Ectodermal cell (in vitro differentiated cells): ENCODE measurements at regions not wholly inside any gene's neighbourhood (a gene's known extent, or its start where the extent isn't known, plus 50 kb on each side); places are given as distances from the start of the nearest gene placed in this dataset.
"Not testable (repeated sequence)": the region's sequence is repeated elsewhere in the genome, so short reads cannot be mapped to it uniquely, and the experiment has no call there.

Experiments
- H3K27ac ChIP-seq: 2 replicates; pipeline ENCODE4 v1.7.0; 2013; ENCODE audit warnings: mild to moderate bottlenecking, low read depth, low read length; ENCODE audit not compliant: insufficient read depth, poor library complexity, severe bottlenecking
- H3K27me3 ChIP-seq: 2 replicates; pipeline ENCODE4 v1.7.0; 2013; ENCODE audit warnings: mild to moderate bottlenecking, low read length; ENCODE audit not compliant: insufficient read depth, control insufficient read depth, poor library complexity, severe bottlenecking
- H3K36me3 ChIP-seq: one replicate; pipeline ENCODE4 v1.7.0; 2013; ENCODE audit warnings: low read length; ENCODE audit not compliant: control insufficient read depth, insufficient read depth
- H3K4me1 ChIP-seq: one replicate; pipeline ENCODE4 v1.7.0; 2013; ENCODE audit warnings: low read length; ENCODE audit not compliant: control insufficient read depth, insufficient read depth
- H3K4me3 ChIP-seq: 2 replicates; pipeline ENCODE4 v1.7.0; 2013; ENCODE audit warnings: low read depth, low read length, control low read depth; ENCODE audit not compliant: insufficient read depth
- H3K9me3 ChIP-seq: 2 replicates; pipeline ENCODE4 v1.7.0; 2013; ENCODE audit warnings: mild to moderate bottlenecking, low read length, moderate library complexity; ENCODE audit not compliant: control insufficient read depth
- WGBS, 2 experiments: methylation state at CpG; one replicate each; pipeline ENCODE4 v1.1.7; 2013; ENCODE audit warnings: missing lambda C conversion rate in 2 of 2; 5-methylcytosine and 5-hydroxymethylcytosine counted together

- Histone ChIP-seq H3K27me3 (no peaks in the 10 kb centered on the region), H3K9me3 (no peaks in the 10 kb centered on the region), H3K4me3 (no peak overlapping the region), H3K27ac (no peak overlapping the region), H3K36me3 (no peaks in the 10 kb centered on the region), H3K4me1 (no peaks in the 10 kb centered on the region)
- WGBS, 2 experiments = 89% methylated on average over 1 of the region's 1 CpG; no CpG with 5 or more reads in 1 of the 2 experiments
Observed at GRCh38 chr6:23841116-23841515, 284.9 kb upstream of the NRSN1 start.

GRCh38 chr6:23842760-23843159, 283.3 kb upstream of the NRSN1 start:
- no peaks in the 10 kb centered on the region for H3K9me3 ChIP-seq
- H3K27ac ChIP-seq = no peak overlapping the region
- H3K27me3 ChIP-seq = no peaks in the 10 kb centered on the region
- no peak overlapping the region for H3K4me3 ChIP-seq
- no peaks in the 10 kb centered on the region for H3K36me3 ChIP-seq
- no peaks in the 10 kb centered on the region for H3K4me1 ChIP-seq
- WGBS, 2 experiments = 89 to 95% methylated on average over 3 of the region's 3 CpGs

- Histone ChIP-seq H3K4me3 (no peak overlapping the region), H3K9me3 (no peaks in the 10 kb centered on the region), H3K27ac (no peak overlapping the region), H3K4me1 (no peaks in the 10 kb centered on the region), H3K36me3 (no peaks in the 10 kb centered on the region), H3K27me3 (no peaks in the 10 kb centered on the region)
- WGBS, 2 experiments = 92% methylated on average over 1 of the region's 1 CpG; no CpG with 5 or more reads in 1 of the 2 experiments
Observed at GRCh38 chr6:23851522-23851921, 274.5 kb upstream of the NRSN1 start.

- not testable (repeated sequence) for H3K27me3 ChIP-seq, H3K36me3 ChIP-seq, H3K9me3 ChIP-seq, H3K4me3 ChIP-seq, H3K27ac ChIP-seq, H3K4me1 ChIP-seq
- 96 to 98% methylated on average over 17 to 18 of the region's 18 CpGs for WGBS, 2 experiments
Observed at GRCh38 chr6:23853566-23854133, 272.4 kb upstream of the NRSN1 start.

- not testable (repeated sequence) for H3K4me3 ChIP-seq, H3K9me3 ChIP-seq, H3K4me1 ChIP-seq, H3K27me3 ChIP-seq, H3K36me3 ChIP-seq, H3K27ac ChIP-seq
- 95% methylated on average over 22 of the region's 22 CpGs for WGBS, 2 experiments
Observed at GRCh38 chr6:23854154-23854553, 271.9 kb upstream of the NRSN1 start.

GRCh38 chr6:23855497-23856116, 270.4 kb upstream of the NRSN1 start:
- H3K36me3 ChIP-seq = no peaks in the 10 kb centered on the region
- no peak overlapping the region for H3K27ac ChIP-seq
- H3K4me1 ChIP-seq = no peaks in the 10 kb centered on the region
- H3K9me3 ChIP-seq = no peaks in the 10 kb centered on the region
- no peak overlapping the region for H3K4me3 ChIP-seq
- no peaks in the 10 kb centered on the region for H3K27me3 ChIP-seq
- WGBS, 2 experiments = 91 to 92% methylated on average over 23 of the region's 23 CpGs

- Histone ChIP-seq H3K27me3 (no peaks in the 10 kb centered on the region), H3K27ac (no peak overlapping the region), H3K4me1 (no peaks in the 10 kb centered on the region), H3K9me3 (no peaks in the 10 kb centered on the region), H3K4me3 (no peak overlapping the region), H3K36me3 (no peaks in the 10 kb centered on the region)
Observed at GRCh38 chr6:23870496-23870895, 255.5 kb upstream of the NRSN1 start.

- no peaks in the 10 kb centered on the region for H3K4me1 ChIP-seq
- no peak overlapping the region for H3K4me3 ChIP-seq
- H3K27ac ChIP-seq = no peak overlapping the region
- H3K36me3 ChIP-seq = no peaks in the 10 kb centered on the region
- WGBS, 2 experiments = 86 to 100% methylated on average over 1 of the region's 1 CpG
- no peaks in the 10 kb centered on the region for H3K9me3 ChIP-seq
- no peaks in the 10 kb centered on the region for H3K27me3 ChIP-seq
Observed at GRCh38 chr6:23873161-23873560, 252.9 kb upstream of the NRSN1 start.

GRCh38 chr6:23875006-23875405, 251.0 kb upstream of the NRSN1 start:
- Histone ChIP-seq H3K4me3 (no peak overlapping the region), H3K27me3 (no peaks in the 10 kb centered on the region), H3K9me3 (no peaks in the 10 kb centered on the region), H3K27ac (no peak overlapping the region), H3K36me3 (no peaks in the 10 kb centered on the region), H3K4me1 (no peaks in the 10 kb centered on the region)
- 31 to 88% methylated on average over 1 of the region's 1 CpG for WGBS, 2 experiments

GRCh38 chr6:23879816-23880215, 246.2 kb upstream of the NRSN1 start:
- no peaks in the 10 kb centered on the region for H3K36me3 ChIP-seq
- H3K4me3 ChIP-seq = no peak overlapping the region
- 96 to 100% methylated on average over 2 to 3 of the region's 3 CpGs for WGBS, 2 experiments
- H3K4me1 ChIP-seq = no peaks in the 10 kb centered on the region
- H3K9me3 ChIP-seq = no peaks in the 10 kb centered on the region
- H3K27me3 ChIP-seq = no peaks in the 10 kb centered on the region
- no peak overlapping the region for H3K27ac ChIP-seq
